DMS53 (cell line): ENCODE measurements at regions not wholly inside any gene's neighbourhood (a gene's known extent, or its start where the extent isn't known, plus 50 kb on each side); places are given as distances from the start of the nearest gene placed in this dataset.
A peak's percentile ranks its signal among the peaks of the same experiment; 100 is the strongest.

Experiments used
- DNase-seq: peaks from one replicate; lab custom pipeline; 2025; lab: John Stamatoyannopoulos, UW

GRCh38 chr4:142961866-142962265, 115.8 kb upstream of the INPP4B start:
- no peak for DNase-seq

DNA sequence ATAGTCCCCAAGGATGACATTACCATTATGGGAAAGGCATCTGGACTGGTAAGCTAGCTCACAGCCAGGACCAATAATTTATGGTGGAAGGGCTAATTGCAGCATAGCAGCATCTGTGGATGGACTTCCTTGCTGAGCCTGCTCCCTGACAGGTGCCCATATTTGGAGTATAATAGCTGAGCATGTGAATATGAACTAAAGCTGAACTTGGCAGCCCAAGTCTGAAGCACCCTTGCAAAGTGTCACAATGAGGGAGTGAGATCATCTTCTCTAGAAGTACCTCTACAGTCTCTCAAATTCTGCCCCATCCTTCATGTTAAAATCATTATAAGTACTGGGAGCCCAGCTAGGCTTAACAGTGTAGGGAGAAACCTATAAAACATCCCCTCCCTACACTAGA, 128.2 kb upstream of the INPP4B start:
- DNase-seq: peak; percentile 7

DNA sequence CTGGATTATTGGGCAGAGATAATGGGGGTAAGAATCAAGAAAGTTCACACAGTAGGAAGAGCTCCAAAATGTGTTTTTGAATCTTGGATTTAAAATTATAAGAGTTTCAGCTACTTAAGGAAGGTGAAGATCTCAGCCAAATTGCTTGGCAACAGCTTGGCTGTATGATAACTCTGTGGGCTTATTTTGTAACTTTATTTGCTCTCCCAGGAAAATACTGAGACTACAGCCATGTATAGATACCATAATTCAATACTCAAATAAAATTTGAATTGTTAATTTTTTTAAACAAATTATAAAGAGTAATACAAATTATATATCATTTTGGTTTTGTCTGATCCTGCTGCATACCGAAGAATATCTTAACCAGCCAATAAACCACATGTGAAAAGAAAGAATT, 129.5 kb upstream of the INPP4B start:
- no peak for DNase-seq

DNA sequence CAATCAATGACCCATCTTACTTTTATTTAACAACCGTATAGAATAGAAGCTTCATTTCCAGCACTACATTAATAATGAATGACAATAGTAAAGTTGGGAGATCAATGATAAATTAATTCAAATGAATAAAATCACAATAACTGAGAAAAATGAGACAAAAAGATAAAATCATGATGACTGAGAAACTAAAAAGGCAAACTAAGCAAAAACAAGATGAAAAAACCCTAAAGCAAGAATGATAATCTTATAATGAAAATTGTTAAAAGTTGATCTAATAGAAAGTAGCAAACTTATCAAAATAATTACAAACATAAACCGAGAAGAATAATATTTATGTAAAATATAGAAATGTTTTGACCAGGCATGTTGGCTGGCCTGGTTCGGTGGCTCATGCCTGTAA, 130.4 kb upstream of the INPP4B start:
- no peak for DNase-seq

DNA sequence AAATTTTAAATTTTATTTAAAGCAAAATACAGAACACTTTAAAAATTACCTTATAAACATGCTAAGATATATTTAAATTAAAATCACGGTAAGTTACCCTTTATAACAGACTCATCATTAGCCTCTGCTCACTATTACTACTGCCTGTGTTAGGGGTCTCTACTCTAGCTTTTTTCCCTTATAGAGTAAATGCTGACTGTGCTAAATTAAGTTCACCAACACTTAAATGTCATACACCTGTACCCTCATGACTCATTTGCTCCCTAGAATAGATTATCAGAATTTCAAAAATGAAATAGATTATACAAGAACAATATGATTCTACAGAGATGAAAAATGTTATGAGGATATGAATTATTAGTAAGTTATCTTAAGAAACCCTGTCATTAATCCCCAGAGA, 131.1 kb upstream of the INPP4B start:
- no peak for DNase-seq

- DNase-seq: no peak
Measured at GRCh38 chr4:142983065-142983464, 137.0 kb upstream of the INPP4B start.

GRCh38 chr4:142983589-142983988, 137.5 kb upstream of the INPP4B start:
- DNase-seq: no peak

GRCh38 chr4:142984871-142985585, 138.9 kb upstream of the INPP4B start:
- peak; percentile 62 for DNase-seq

DNA sequence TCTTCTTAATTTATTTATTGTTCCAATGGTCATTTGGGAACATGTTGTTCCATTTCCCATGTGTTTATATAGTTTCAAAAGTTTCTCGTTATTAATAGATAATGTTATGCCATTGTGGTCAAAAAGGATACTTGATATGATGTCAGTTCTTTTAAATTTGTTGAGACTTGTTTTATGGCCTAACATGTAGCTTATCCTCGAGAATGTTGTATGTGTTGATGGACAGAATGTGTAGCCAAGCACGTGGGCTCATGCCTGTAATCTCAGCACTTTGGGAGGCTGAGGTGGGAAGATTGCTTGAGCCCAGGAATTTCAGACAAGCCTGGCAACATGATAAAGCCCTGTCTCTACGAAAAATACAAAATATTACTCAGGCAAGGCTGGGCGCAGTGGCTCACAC, 168.5 kb upstream of the USP38 start:
- no peak for DNase-seq

DNA sequence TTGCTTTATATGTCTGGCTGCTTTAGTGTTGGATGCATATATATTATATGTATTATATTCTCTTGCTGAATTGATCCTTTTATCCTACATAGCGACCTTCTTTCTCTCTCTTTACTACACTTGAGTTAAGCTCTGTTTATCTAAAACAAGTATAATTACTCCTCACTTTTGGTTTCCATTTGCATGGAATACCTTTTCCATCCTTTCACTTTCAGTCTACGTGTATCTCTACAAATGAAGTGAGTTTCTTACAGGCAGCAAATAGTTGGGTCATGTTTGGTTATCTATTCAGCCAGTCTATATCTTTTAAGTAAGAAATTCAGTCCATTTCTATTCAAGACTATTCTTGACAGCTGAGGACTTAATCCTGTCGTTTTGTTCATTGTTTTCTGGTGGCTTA, 167.5 kb upstream of the USP38 start:
- no peak for DNase-seq

DNA sequence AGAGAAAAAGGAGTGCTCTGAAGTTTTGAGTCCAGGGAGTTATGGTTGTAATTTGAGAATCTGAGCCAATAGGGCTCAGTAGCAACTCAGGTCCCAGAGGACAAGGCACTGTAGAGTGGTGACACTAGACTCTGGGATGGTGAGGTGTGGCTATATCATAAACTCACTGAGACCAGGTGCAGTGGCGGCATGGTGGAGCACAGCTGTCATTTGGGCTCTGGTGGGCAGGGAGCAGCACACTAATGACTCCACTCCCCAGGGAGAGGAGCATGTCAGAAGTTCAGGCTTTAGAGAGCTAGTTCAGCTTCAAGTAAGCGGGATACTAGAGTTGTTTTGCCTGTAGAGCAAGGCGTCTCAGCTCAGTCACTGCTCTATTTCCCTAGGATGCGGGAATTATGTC, 165.4 kb upstream of the USP38 start:
- DNase-seq: no peak

GRCh38 chr4:143021384-143021783, 163.3 kb upstream of the USP38 start:
- DNase-seq: no peak

DNA sequence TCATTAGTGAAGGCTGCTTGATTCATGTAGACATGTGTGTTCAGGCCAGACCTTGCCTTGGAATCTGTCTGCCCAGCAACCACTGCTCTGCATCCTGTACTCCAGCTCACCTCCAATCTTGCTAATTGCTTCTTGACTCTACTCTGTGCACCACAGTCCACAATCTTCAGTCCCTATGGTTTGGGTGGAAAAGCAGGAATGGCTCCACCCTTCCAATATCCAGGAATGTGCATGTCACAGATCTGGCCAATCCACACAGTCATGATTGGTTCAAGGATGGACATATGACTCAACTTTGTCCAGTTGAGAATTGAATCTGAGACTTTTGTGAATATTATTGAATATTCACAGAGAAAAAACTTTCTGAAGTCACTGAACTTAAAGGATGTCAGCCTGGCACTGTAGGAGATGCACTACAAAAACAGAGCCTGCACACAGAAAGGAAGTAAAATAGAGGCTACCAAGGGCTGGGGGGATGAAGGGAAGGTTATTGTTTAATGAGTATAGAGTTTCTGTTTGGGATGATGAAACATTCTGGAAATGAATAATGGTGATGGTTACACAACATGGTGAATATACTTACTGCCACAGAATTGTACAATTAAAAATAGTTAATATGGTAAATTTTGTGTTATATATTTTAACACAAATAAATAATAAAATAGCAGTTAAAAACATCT, 161.3 kb upstream of the USP38 start:
- DNase-seq: peak; percentile 30

DNA sequence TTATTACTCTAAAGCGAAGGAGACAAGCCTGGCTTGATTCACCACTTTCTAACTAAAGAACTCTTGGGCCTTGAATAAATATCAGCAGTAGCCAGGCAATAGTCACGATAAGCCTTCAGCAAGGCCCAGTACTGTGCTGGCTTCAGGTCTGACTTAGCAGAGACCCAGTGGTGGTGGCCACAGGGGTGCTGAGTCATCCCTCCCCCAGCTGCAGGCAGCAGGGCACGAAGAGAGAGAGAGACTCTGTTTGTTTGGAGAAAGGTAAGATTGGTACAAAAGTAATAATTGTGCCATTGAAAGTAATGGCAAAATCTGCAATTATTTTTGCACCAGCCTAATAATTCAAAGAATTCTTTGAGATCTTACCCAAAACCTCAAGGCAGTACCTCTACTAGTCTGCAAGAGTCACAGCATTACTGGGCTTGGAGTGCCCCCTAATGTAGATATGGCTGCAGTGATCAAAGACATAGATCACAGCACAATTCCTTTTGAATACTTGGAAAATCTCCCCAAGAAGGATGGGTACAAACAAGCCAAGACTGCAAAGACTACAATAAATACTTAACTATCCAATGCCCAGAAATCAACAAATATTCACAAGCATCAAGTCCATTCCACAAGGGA, 159.5 kb upstream of the USP38 start:
- peak; percentile 73 for DNase-seq

DNA sequence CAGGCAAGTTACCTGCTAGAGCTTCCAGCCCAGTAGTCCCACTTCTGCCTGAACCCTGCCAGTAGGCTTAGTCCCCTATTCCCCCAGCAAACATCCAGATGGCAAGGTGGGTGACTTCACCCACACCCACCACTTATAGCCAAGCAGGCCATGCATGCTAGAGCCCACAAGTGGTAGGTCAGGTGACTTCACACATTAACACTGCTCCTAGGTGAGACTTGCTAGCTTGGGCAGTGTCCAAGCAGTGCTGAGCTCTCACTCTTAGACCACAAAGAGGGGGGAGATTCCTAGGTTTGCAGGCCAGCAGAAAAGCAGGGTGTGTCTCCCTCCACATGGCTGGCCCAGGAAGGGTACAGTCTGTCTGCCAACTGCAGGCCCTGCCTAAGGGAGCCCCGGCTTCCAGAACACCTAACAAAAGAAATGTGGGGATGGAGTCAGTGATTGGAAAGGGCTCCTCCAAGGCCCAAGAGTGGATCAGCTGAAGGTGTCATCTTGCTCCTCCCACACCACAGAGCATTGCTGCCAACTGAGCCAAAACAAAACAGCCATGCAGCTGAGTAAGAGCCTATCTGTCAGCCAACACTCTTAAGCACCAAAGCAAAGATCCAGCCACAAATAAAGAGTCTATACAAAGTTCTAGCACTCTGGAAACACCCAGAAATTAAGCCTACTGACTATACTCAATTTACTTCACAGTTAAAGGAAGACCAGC, 158.1 kb upstream of the USP38 start:
- DNase-seq: no peak

DNA sequence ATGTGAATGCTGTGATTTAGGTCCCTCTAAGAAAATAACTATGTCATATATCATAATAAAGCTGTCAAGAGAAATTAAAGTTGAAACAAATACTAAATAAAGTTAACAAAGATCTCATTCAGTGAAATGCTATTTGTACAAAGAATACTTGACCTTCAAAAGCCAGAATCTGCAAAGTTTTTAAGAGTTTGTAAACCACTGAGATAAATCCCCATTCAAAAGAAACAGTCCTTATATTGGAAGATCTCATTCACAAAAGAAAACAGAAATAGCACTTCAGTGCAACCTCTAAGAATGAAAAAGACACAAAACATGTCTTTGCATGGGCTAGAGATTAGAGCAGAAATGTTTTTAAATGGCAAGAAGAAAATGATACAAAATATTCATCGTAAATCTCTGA, 149.1 kb upstream of the USP38 start:
- DNase-seq: no peak

GRCh38 chr4:143036443-143036842, 148.3 kb upstream of the USP38 start:
- no peak for DNase-seq

DNA sequence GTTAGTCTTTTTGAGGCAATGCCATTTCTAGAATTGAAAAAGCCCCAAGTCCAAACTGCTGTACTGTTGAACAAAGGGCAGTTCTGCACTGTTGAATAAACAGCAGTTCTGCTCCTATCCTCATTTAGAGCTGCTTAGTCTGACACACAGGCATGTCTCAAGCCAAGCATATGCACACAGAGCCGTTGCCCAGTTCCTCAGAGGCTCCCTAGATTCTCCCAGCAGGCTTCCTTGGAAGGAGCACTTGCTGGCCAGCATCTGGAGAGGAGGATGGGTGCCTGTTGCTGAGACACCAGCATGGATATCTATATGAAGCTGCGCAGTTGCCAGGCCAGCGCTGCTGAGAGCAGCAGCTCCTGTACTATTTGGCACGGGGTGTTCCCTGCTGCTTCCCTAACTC, 138.3 kb upstream of the USP38 start:
- DNase-seq: no peak

- no peak for DNase-seq
Measured at GRCh38 chr4:143046906-143047305, 137.8 kb upstream of the USP38 start.

DNA sequence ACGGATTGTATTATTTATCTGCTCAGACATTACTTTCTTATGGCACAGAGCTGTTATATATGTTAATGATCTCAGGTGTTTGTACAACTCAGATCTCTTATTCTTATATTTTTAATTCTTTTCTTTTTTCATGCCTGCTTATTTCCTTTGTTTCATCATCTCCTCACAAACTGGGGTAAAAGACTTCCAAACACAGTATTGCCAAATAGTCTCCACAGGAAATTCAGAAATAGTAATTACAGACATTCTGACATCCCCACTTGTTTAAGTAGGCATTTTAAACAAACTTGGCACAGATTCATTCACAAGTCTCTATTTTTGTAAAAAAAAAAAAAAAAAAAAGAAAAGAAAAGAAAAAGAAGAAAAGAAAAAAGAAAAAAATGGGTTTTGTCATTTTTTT, 129.7 kb upstream of the USP38 start:
- no peak for DNase-seq

DNA sequence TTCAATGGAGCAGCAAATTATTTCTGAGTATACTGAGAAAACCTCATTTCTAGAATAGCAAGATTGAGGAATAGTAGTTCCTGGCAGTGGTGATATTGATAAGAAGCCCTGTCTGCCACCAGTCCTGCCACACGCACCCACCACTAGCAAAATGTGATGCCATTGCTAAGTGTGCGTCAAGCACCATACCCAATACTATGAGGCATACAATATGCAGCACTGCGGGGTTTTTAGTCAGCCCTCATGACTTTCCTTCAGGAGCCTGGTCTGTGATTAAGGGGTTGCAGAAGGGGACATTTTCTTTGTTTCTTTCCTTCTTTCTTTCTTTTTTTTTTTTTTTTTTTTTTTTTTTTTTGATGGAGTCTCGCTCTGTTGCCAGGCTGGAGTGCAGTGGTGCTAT, 128.7 kb upstream of the USP38 start:
- DNase-seq: no peak

DNA sequence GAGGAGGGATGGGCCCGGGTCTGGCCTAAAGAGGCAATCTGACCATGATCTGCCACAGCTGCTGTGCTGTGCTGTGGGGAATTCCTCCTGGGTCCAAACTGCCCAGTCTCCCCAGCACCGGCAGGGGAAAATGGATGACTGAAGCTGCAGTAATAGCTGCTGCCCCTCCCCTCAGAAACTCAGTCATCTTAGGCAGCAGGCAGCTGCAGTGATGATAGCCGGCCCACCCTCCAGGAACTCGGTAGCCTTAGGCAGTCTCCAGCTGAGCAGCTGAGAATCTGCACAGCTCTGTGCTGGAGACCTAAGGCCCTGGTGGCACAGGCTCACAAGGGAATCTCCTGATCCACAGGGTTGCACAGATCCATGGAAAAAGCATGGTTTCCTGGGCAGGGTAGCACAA, 113.4 kb upstream of the USP38 start:
- no peak for DNase-seq

DNA sequence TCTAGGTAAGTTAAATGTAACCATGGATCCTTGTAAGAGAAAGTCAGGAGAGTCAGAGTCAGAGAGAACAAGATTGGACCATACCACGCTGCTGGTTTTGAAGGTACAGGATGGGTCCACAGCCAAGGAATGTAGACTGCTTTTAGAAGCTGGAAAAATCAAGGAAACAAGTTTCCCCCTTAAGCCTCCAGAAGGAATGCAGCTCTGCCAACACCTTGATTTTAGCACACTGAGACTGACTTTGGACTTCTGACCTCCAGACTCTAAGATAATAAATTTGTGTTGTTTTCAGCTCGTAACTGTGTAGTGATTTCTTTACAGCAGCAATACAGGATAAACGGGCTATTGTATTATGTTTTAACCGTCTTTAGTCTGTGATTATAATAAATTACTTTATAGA, 108.0 kb upstream of the USP38 start:
- no peak for DNase-seq
